Lower lobe of right lung (tissue), 2 donors: ENCODE measurements at regions not wholly inside any gene's neighbourhood (a gene's known extent, or its start where the extent isn't known, plus 50 kb on each side); places are given as distances from the start of the nearest gene placed in this dataset.

ENCODE experiments used
- ATAC-seq, 2 donors: fragments of 200-7000 bp; cut with Tn5 transposase; one replicate each; pipeline ENCODE4 v1.9.1; 2020 to 2022; ENCODE audit warnings: mild to moderate bottlenecking in 2 of 2, moderate library complexity in 2 of 2
- DNase-seq: peaks from one replicate; pipeline ENCODE4 v3.0.0-alpha.2; 2020
- H3K27ac ChIP-seq: fragments of 200-600 bp; one replicate; pipeline ENCODE4 v1.8.0; 2022
- H3K27me3 ChIP-seq: fragments of 200-600 bp; one replicate; pipeline ENCODE4 v1.8.0; 2022; ENCODE audit warnings: low read depth
- H3K36me3 ChIP-seq: fragments of 200-600 bp; one replicate; pipeline ENCODE4 v1.8.0; 2022; ENCODE audit warnings: mild to moderate bottlenecking
- H3K4me1 ChIP-seq: fragments of 200-600 bp; one replicate; pipeline ENCODE4 v1.8.0; 2022
- H3K4me3 ChIP-seq: fragments of 200-600 bp; one replicate; pipeline ENCODE4 v1.8.0; 2022; ENCODE audit warnings: mild to moderate bottlenecking
- H3K9me3 ChIP-seq: fragments of 200-600 bp; one replicate; pipeline ENCODE4 v1.8.0; 2022
- intact Hi-C: fragments of 100-400 bp; cut with DNase I; formaldehyde crosslinking; loops from one replicate; pipeline ENCODE4 v1.11.0; 2022
- TF ChIP-seq, protein P1 (sequence below): fragments of 200-600 bp; IDR thresholded peaks from one replicate; pipeline ENCODE4 v1.8.0; 2022; ENCODE audit warnings: antibody characterized with exemption, mild to moderate bottlenecking
- donor health status: DM: no; HTN: yes; CAD: no; lungs with severe emphysema.

- Histone ChIP-seq H3K36me3 (no peaks in the 10 kb centered on the region), H3K4me1 (no peaks in the 10 kb centered on the region), H3K27me3 (no peaks in the 10 kb centered on the region), H3K9me3 (no peaks in the 10 kb centered on the region), H3K4me3 (no peak overlapping the region), H3K27ac (no peak overlapping the region)
- DNase-seq (no peak), ATAC-seq (no peak)
- intact Hi-C loops: no loop called here
- TF ChIP-seq, protein P1, sequence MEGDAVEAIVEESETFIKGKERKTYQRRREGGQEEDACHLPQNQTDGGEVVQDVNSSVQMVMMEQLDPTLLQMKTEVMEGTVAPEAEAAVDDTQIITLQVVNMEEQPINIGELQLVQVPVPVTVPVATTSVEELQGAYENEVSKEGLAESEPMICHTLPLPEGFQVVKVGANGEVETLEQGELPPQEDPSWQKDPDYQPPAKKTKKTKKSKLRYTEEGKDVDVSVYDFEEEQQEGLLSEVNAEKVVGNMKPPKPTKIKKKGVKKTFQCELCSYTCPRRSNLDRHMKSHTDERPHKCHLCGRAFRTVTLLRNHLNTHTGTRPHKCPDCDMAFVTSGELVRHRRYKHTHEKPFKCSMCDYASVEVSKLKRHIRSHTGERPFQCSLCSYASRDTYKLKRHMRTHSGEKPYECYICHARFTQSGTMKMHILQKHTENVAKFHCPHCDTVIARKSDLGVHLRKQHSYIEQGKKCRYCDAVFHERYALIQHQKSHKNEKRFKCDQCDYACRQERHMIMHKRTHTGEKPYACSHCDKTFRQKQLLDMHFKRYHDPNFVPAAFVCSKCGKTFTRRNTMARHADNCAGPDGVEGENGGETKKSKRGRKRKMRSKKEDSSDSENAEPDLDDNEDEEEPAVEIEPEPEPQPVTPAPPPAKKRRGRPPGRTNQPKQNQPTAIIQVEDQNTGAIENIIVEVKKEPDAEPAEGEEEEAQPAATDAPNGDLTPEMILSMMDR: no peak
These were observed 1359.8 kb downstream of the ZPLD1 start for GRCh38 chr3:103794656-103795055.

- Histone ChIP-seq H3K4me1 (no peaks in the 10 kb centered on the region), H3K27me3 (no peaks in the 10 kb centered on the region), H3K36me3 (no peaks in the 10 kb centered on the region), H3K4me3 (no peak overlapping the region), H3K9me3 (no peaks in the 10 kb centered on the region), H3K27ac (no peak overlapping the region)
- intact Hi-C loops: no loop called here
- DNase-seq: no peak
- TF ChIP-seq, protein P1: no peak
- ATAC-seq: no peak
These were observed 1361.3 kb downstream of the ZPLD1 start for GRCh38 chr3:103796068-103796467.

- no peaks in the 10 kb centered on the region for H3K4me1 ChIP-seq
- intact Hi-C loops: no loop called here
- H3K36me3 ChIP-seq: no peaks in the 10 kb centered on the region
- no peak for ATAC-seq
- H3K27me3 ChIP-seq: no peaks in the 10 kb centered on the region
- TF ChIP-seq, protein P1: no peak
- no peak overlapping the region for H3K27ac ChIP-seq
- no peak overlapping the region for H3K4me3 ChIP-seq
- no peak for DNase-seq
- H3K9me3 ChIP-seq: no peaks in the 10 kb centered on the region
These were observed 1369.0 kb downstream of the ZPLD1 start for GRCh38 chr3:103803787-103804186.

DNA sequence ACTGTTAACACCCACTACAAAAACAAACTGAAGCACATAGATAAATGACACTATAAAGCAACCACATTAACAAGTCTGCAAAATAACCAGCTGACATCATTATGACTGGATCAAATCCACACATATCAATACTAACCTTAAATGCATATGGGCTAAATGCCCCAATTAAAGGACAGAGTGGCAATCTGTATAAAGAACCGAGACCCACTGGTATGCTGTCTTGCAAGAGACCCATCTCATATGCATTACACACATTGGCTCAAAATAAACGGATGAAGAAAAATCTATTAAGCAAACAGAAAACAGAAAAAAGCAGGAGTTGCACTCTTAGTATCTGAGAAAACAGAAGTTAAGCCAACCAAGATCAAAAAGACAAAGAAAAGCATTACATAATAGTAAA is 1375.4 kb downstream of the ZPLD1 start:
- no peaks in the 10 kb centered on the region for H3K27me3 ChIP-seq
- TF ChIP-seq, protein P1: no peak
- peaks cover 5% of the 10 kb centered on the region for H3K9me3 ChIP-seq
- H3K4me3 ChIP-seq: no peak overlapping the region
- H3K36me3 ChIP-seq: no peaks in the 10 kb centered on the region
- DNase-seq: no peak
- ATAC-seq: no peak
- intact Hi-C loops: no loop called here
- no peak overlapping the region for H3K27ac ChIP-seq
- H3K4me1 ChIP-seq: no peaks in the 10 kb centered on the region

GRCh38 chr3:103813955-103814354 is 1379.1 kb downstream of the ZPLD1 start:
- no peak for ATAC-seq
- H3K4me1 ChIP-seq: no peaks in the 10 kb centered on the region
- no peaks in the 10 kb centered on the region for H3K36me3 ChIP-seq
- TF ChIP-seq, protein P1: no peak
- no peak overlapping the region for H3K4me3 ChIP-seq
- no peak for DNase-seq
- intact Hi-C loops: no loop called here
- H3K27ac ChIP-seq: no peak overlapping the region
- H3K9me3 ChIP-seq: peaks cover 5% of the 10 kb centered on the region
- H3K27me3 ChIP-seq: no peaks in the 10 kb centered on the region

DNA sequence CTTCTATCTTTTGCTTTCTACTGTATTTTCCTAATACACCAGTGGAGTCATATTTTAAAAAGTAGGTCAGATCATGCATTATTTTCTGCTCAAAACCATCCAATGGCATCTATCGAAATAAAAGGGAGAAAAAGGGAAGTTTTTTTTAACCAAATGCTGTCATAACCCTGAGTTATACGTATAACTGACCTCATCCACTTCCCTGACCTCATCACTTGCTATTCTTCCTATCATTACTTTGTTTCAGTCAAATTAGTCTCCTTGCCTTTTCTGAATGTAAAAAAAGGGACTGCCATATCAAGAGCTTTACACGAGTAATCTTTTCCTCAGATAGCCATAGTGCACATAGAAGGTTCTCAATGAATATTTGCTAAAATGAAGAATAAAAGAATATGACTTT is 1383.6 kb downstream of the ZPLD1 start:
- intact Hi-C loops: no loop called here
- TF ChIP-seq, protein P1: no peak
- no peaks in the 10 kb centered on the region for H3K4me1 ChIP-seq
- H3K27ac ChIP-seq: no peak overlapping the region
- no peak for ATAC-seq
- H3K9me3 ChIP-seq: no peaks in the 10 kb centered on the region
- H3K27me3 ChIP-seq: no peaks in the 10 kb centered on the region
- H3K4me3 ChIP-seq: no peak overlapping the region
- H3K36me3 ChIP-seq: no peaks in the 10 kb centered on the region
- no peak for DNase-seq
